Activated T-helper 1 cell treated with anti-CD3 and anti-CD28 coated beads, Interleukin-12 subunit alpha, Interleukin-12 subunit beta, Interleukin-2, Interleukin-4 antibody, amounts not matched to agents 30 ng/mL and 10 ng/mL and 1 ng/mL, durations not matched to agents 14 hours and 24 hours and 36 hours (primary cell): ENCODE measurements at regions not wholly inside any gene's neighbourhood (a gene's known extent, or its start where the extent isn't known, plus 50 kb on each side); places are given as distances from the start of the nearest gene placed in this dataset.
A peak's percentile ranks its signal among the peaks of the same experiment; 100 is the strongest.

Experiments
- DNase-seq: peaks from one replicate; pipeline ENCODE4 v3.0.0; 2021; ENCODE audit warnings: low spot score
- H3K27ac Mint-ChIP-seq: one replicate; pipeline ENCODE4 v1.8.0; 2021; ENCODE audit warnings: mild to moderate bottlenecking, mixed read lengths
- H3K27me3 Mint-ChIP-seq: one replicate; pipeline ENCODE4 v1.8.0; 2022; ENCODE audit warnings: mild to moderate bottlenecking, moderate library complexity, mixed read lengths; ENCODE audit not compliant: insufficient read depth
- H3K36me3 Mint-ChIP-seq: one replicate; pipeline ENCODE4 v1.8.0; 2021; ENCODE audit warnings: low read depth, mixed read lengths
- H3K4me1 Mint-ChIP-seq: one replicate; pipeline ENCODE4 v1.8.0; 2021; ENCODE audit warnings: low read depth, mixed read lengths
- H3K4me3 Mint-ChIP-seq: one replicate; pipeline ENCODE4 v1.8.0; 2021; ENCODE audit warnings: mild to moderate bottlenecking, moderate library complexity, mixed read lengths
- H3K9me3 Mint-ChIP-seq: one replicate; pipeline ENCODE4 v1.8.0; 2021; ENCODE audit warnings: mixed read lengths
- intact Hi-C: fragments of 100-400 bp; cut with micrococcal nuclease; formaldehyde crosslinking; loops from one replicate; pipeline ENCODE4 v1.15.1; 2024

- H3K9me3 Mint-ChIP-seq = peaks cover 8% of the 10 kb centered on the region
- H3K27me3 Mint-ChIP-seq = peaks cover 41% of the 10 kb centered on the region
These were observed 62.1 kb upstream of the TEKT1 start for GRCh38 chr17:6893382-6894205.

DNA sequence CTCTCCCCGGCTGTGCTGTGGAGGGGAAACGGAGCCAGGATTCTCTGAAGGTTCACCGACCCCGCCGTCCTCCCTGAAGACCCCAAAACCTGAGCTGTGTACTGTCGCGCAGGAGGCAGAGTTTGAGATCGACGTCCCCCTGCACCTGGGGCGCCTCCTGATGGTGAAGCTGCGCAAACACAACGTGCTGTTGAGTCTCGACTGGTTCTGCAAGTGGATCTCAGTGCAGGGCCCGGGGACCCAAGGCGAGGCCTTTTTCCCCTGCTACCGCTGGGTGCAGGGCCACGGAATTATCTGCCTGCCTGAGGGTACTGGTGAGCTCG lies 62.6 kb upstream of the TEKT1 start:
- Mint-ChIP-seq H3K36me3 (no peaks in the 10 kb centered on the region), H3K4me1 (no peaks in the 10 kb centered on the region), H3K4me3 (no peak overlapping the region), H3K9me3 (peaks cover 4% of the 10 kb centered on the region), H3K27me3 (peaks cover 39% of the 10 kb centered on the region), H3K27ac (no peak overlapping the region)
- intact Hi-C loops = loop anchor here (5.0 kb wide), 1 partner anchor 52 kb away; no protein-coding TSS in a partner anchor
- no peak for DNase-seq

More at GRCh38 chr17:6893382-6894205, 62.1 kb upstream of the TEKT1 start:
- H3K27ac Mint-ChIP-seq = no peak overlapping the region
- no peaks in the 10 kb centered on the region for H3K4me1 Mint-ChIP-seq
- intact Hi-C loops = loop anchor here (5.0 kb wide), 1 partner anchor 51 kb away; no protein-coding TSS in a partner anchor
- H3K4me3 Mint-ChIP-seq = no peak overlapping the region
- no peak for DNase-seq
- no peaks in the 10 kb centered on the region for H3K36me3 Mint-ChIP-seq

- no peak for DNase-seq
- Mint-ChIP-seq H3K4me3 (no peak overlapping the region), H3K9me3 (no peaks in the 10 kb centered on the region), H3K4me1 (no peaks in the 10 kb centered on the region), H3K36me3 (no peaks in the 10 kb centered on the region), H3K27ac (no peak overlapping the region), H3K27me3 (peaks cover 4% of the 10 kb centered on the region)
- intact Hi-C loops = no loop called here
These were observed 69.6 kb upstream of the TEKT1 start for GRCh38 chr17:6901086-6901485.

- Mint-ChIP-seq H3K36me3 (no peaks in the 10 kb centered on the region), H3K9me3 (no peaks in the 10 kb centered on the region), H3K4me3 (no peak overlapping the region), H3K27me3 (peaks cover 1% of the 10 kb centered on the region), H3K27ac (no peak overlapping the region), H3K4me1 (no peaks in the 10 kb centered on the region)
- intact Hi-C loops = no loop called here
- no peak for DNase-seq
These were observed 71.9 kb upstream of the TEKT1 start for GRCh38 chr17:6903326-6903900.

DNA sequence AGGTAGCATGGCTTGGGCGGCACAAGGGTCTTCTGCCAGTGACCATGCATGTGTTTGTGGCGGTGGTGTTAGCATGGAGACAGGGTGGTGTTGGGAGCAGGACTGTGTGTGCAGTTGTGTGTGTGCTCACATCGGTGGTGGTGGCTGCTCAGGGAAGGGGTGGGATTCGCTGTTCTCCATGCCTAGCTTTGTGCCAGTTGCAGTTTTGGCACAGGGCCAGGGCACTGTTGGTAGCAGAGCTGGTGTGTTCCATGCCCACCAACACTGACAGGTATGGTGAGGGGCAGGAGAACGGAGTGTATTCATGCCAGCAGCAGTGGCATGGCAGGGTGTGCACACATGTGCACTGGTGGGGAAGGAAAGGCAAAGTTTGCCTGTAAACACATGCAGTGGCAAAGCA lies 77.3 kb upstream of the TEKT1 start:
- Mint-ChIP-seq H3K4me1 (peaks cover 27% of the 10 kb centered on the region), H3K36me3 (no peaks in the 10 kb centered on the region), H3K27me3 (peaks cover 11% of the 10 kb centered on the region), H3K4me3 (no peak overlapping the region), H3K27ac (no peak overlapping the region), H3K9me3 (no peaks in the 10 kb centered on the region)
- intact Hi-C loops = no loop called here
- DNase-seq = no peak

- Mint-ChIP-seq H3K4me1 (peaks cover 33% of the 10 kb centered on the region), H3K9me3 (no peaks in the 10 kb centered on the region), H3K27ac (no peak overlapping the region), H3K27me3 (peaks cover 16% of the 10 kb centered on the region), H3K4me3 (no peak overlapping the region), H3K36me3 (no peaks in the 10 kb centered on the region)
- intact Hi-C loops = loop anchor here (1.0 to 5.0 kb wide), 4 partner anchors 69 to 245 kb away; no protein-coding TSS in a partner anchor
- no peak for DNase-seq
These were observed 79.6 kb upstream of the TEKT1 start for GRCh38 chr17:6910987-6911603.

GRCh38 chr17:6912110-6913051 lies 80.9 kb upstream of the TEKT1 start:
- no peaks in the 10 kb centered on the region for H3K9me3 Mint-ChIP-seq
- H3K4me1 Mint-ChIP-seq = peaks cover 33% of the 10 kb centered on the region
- no peak overlapping the region for H3K4me3 Mint-ChIP-seq
- H3K27ac Mint-ChIP-seq = no peak overlapping the region
- peaks cover 21% of the 10 kb centered on the region for H3K27me3 Mint-ChIP-seq
- intact Hi-C loops = loop anchor here (5.0 kb wide), 1 partner anchor 70 kb away; no protein-coding TSS in a partner anchor
- no peak for DNase-seq
- H3K36me3 Mint-ChIP-seq = no peaks in the 10 kb centered on the region

GRCh38 chr17:6913608-6914443 lies 82.0 kb upstream of the ALOX12 start:
- intact Hi-C loops = loop anchor here (1.0 to 5.0 kb wide), 2 partner anchors 72 to 222 kb away; no protein-coding TSS in a partner anchor
- H3K36me3 Mint-ChIP-seq = no peaks in the 10 kb centered on the region
- peaks cover 18% of the 10 kb centered on the region for H3K27me3 Mint-ChIP-seq
- DNase-seq = peak; percentile 48
- peaks cover 33% of the 10 kb centered on the region for H3K4me1 Mint-ChIP-seq
- peak overlapping the region; percentile 76 for H3K4me3 Mint-ChIP-seq
- H3K27ac Mint-ChIP-seq = no peak overlapping the region
- no peaks in the 10 kb centered on the region for H3K9me3 Mint-ChIP-seq

DNA sequence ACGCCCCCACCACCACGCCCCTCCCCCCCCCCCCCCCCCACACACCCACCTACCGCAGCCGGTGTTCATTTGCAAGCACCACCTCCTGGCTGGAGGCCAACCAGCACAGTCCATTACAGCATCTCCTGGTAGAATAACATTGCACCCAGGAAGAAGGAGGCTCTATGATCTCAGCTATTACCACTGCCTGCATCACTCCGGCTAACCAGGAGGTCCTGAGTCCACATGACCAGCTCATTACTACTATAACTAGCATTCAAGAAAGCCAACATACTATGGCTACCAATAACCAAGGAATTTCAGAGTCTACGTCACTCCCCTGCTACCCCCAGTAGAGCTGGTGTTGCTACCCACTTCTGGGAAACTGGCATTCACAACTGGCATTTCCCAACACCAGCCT lies 81.1 kb upstream of the ALOX12 start:
- Mint-ChIP-seq H3K4me3 (peak overlapping the region; percentile 15), H3K9me3 (no peaks in the 10 kb centered on the region)
- DNase-seq = no peak

GRCh38 chr17:6915620-6916019 lies 80.2 kb upstream of the ALOX12 start:
- H3K4me3 Mint-ChIP-seq = no peak overlapping the region
- DNase-seq = no peak
- intact Hi-C loops = no loop called here
- no peaks in the 10 kb centered on the region for H3K9me3 Mint-ChIP-seq
- no peak overlapping the region for H3K27ac Mint-ChIP-seq
- H3K36me3 Mint-ChIP-seq = no peaks in the 10 kb centered on the region
- peaks cover 33% of the 10 kb centered on the region for H3K4me1 Mint-ChIP-seq
- H3K27me3 Mint-ChIP-seq = peaks cover 17% of the 10 kb centered on the region

More for the DNA sequence above, 81.1 kb upstream of the ALOX12 start:
- intact Hi-C loops = loop anchor here (1.0 to 5.0 kb wide), 2 partner anchors 72 to 222 kb away; no protein-coding TSS in a partner anchor
- Mint-ChIP-seq H3K36me3 (no peaks in the 10 kb centered on the region), H3K27me3 (peaks cover 17% of the 10 kb centered on the region), H3K4me1 (peaks cover 33% of the 10 kb centered on the region), H3K27ac (no peak overlapping the region)

DNA sequence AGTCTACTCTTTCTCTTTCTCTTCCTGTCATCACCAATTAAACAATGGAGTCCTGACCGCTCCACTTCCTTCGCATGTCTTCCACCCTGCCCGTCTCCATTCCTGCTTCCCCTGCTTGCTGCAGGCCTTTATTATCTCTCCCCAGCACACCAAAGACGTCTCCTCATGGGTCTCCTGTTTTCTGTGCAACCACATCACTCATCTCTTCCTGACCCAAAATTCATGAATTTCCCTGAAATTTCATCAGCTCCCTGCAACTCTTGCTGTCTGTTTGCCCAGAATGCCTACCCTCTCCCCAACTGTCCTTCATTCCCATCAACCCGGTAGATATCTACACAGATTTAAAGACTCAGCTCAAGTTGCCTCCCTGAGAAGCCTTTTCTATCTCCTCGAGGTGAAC lies 76.7 kb upstream of the ALOX12 start:
- Mint-ChIP-seq H3K4me3 (no peak overlapping the region), H3K27me3 (peaks cover 12% of the 10 kb centered on the region), H3K36me3 (peaks cover 1% of the 10 kb centered on the region), H3K4me1 (peaks cover 5% of the 10 kb centered on the region), H3K27ac (no peak overlapping the region), H3K9me3 (no peaks in the 10 kb centered on the region)
- intact Hi-C loops = no loop called here
- no peak for DNase-seq

- H3K27me3 Mint-ChIP-seq = peaks cover 6% of the 10 kb centered on the region
- no peaks in the 10 kb centered on the region for H3K9me3 Mint-ChIP-seq
- H3K4me3 Mint-ChIP-seq = no peak overlapping the region
- DNase-seq = no peak
- peaks cover 4% of the 10 kb centered on the region for H3K36me3 Mint-ChIP-seq
- peaks cover 6% of the 10 kb centered on the region for H3K4me1 Mint-ChIP-seq
- intact Hi-C loops = no loop called here
- H3K27ac Mint-ChIP-seq = no peak overlapping the region
These were observed 72.5 kb upstream of the ALOX12 start for GRCh38 chr17:6923385-6923784.
